Activated T-helper 2 cell treated with anti-CD3 and anti-CD28 coated beads, Interferon-gamma antibody, Interleukin-2, Interleukin-4, amounts not matched to agents 10 μg/mL and 5 μg/mL and 100 μg/mL, durations not matched to agents 14 hours and 24 hours and 36 hours (primary cell): ENCODE measurements at regions not wholly inside any gene's neighbourhood (a gene's known extent, or its start where the extent isn't known, plus 50 kb on each side); places are given as distances from the start of the nearest gene placed in this dataset.

Source experiments
- DNase-seq: peaks from one replicate; pipeline ENCODE4 v3.0.0; 2021; ENCODE audit warnings: low spot score
- H3K27ac Mint-ChIP-seq: one replicate; pipeline ENCODE4 v1.8.0; 2021; ENCODE audit warnings: mixed read lengths
- H3K27me3 Mint-ChIP-seq: one replicate; pipeline ENCODE4 v1.8.0; 2021; ENCODE audit warnings: low read depth, mixed read lengths
- H3K36me3 Mint-ChIP-seq: one replicate; pipeline ENCODE4 v1.8.0; 2021; ENCODE audit warnings: low read depth, mixed read lengths
- H3K4me1 Mint-ChIP-seq: one replicate; pipeline ENCODE4 v1.8.0; 2021; ENCODE audit warnings: low read depth, mixed read lengths
- H3K4me3 Mint-ChIP-seq: one replicate; pipeline ENCODE4 v1.8.0; 2021; ENCODE audit warnings: low read depth, mild to moderate bottlenecking, moderate library complexity, mixed read lengths
- H3K9me3 Mint-ChIP-seq: one replicate; pipeline ENCODE4 v1.8.0; 2021; ENCODE audit warnings: mixed read lengths
- intact Hi-C: fragments of 100-400 bp; cut with micrococcal nuclease; formaldehyde crosslinking; loops from one replicate; pipeline ENCODE4 v1.15.1; 2023

DNA sequence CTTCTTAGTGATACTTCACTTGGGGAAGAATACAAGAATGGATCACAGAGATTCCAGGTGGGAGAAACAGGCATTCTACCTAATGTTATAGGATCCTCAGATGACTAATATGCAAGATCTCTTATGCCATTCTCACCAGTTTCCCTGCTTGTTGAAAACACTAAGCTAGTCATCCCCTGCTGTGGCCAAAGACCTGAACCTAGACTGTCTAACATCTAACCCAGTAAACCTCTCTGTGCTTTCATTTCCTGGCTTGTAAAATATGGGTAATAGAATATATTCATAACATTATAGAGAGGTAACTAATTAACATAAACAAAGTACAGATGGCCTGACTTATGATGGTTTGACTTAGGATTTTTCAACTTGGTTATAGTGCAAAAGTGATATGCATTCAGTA is 776.3 kb downstream of the TUSC7 start:
- no peaks in the 10 kb centered on the region for H3K27me3 Mint-ChIP-seq
- no peak overlapping the region for H3K4me3 Mint-ChIP-seq
- intact Hi-C loops: no loop called here
- no peaks in the 10 kb centered on the region for H3K36me3 Mint-ChIP-seq
- H3K4me1 Mint-ChIP-seq: no peaks in the 10 kb centered on the region
- H3K9me3 Mint-ChIP-seq: no peaks in the 10 kb centered on the region
- H3K27ac Mint-ChIP-seq: no peak overlapping the region
- no peak for DNase-seq

GRCh38 chr3:117486719-117487716 is 777.4 kb downstream of the TUSC7 start:
- Mint-ChIP-seq H3K9me3 (no peaks in the 10 kb centered on the region), H3K36me3 (no peaks in the 10 kb centered on the region), H3K4me1 (no peaks in the 10 kb centered on the region), H3K27me3 (no peaks in the 10 kb centered on the region), H3K27ac (no peak overlapping the region), H3K4me3 (no peak overlapping the region)
- no peak for DNase-seq
- intact Hi-C loops: no loop called here

GRCh38 chr3:117488983-117489382 is 779.4 kb downstream of the TUSC7 start:
- Mint-ChIP-seq H3K4me3 (no peak overlapping the region), H3K27ac (no peak overlapping the region), H3K4me1 (no peaks in the 10 kb centered on the region), H3K27me3 (no peaks in the 10 kb centered on the region), H3K36me3 (no peaks in the 10 kb centered on the region), H3K9me3 (no peaks in the 10 kb centered on the region)
- no peak for DNase-seq
- intact Hi-C loops: no loop called here

- H3K9me3 Mint-ChIP-seq: no peaks in the 10 kb centered on the region
- no peak overlapping the region for H3K27ac Mint-ChIP-seq
- H3K36me3 Mint-ChIP-seq: no peaks in the 10 kb centered on the region
- no peak for DNase-seq
- no peak overlapping the region for H3K4me3 Mint-ChIP-seq
- no peaks in the 10 kb centered on the region for H3K4me1 Mint-ChIP-seq
- H3K27me3 Mint-ChIP-seq: no peaks in the 10 kb centered on the region
- intact Hi-C loops: no loop called here
Observed at GRCh38 chr3:117489663-117490079, 780.1 kb downstream of the TUSC7 start.

DNA sequence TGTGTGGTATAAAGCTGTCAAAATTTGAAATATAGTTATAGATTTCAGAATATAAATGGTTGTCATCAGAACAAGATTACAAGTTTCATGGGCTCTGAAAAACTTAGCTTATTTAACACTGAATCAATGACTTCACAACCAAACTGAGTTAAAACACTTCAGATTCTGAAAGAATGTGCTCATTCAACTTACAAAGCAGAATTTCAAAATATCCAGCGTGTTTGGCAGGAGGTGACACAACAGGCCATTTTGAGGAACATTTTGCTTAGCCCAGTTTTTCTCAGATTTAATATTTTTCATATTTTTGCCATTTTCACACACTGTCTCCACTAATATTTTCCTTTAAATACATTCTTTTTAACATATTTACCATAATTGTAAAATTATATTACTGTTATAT is 781.1 kb downstream of the TUSC7 start:
- Mint-ChIP-seq H3K27ac (no peak overlapping the region), H3K36me3 (no peaks in the 10 kb centered on the region), H3K9me3 (no peaks in the 10 kb centered on the region), H3K4me3 (no peak overlapping the region), H3K4me1 (no peaks in the 10 kb centered on the region), H3K27me3 (no peaks in the 10 kb centered on the region)
- intact Hi-C loops: no loop called here
- no peak for DNase-seq

- DNase-seq: no peak
- H3K4me1 Mint-ChIP-seq: no peaks in the 10 kb centered on the region
- H3K27me3 Mint-ChIP-seq: no peaks in the 10 kb centered on the region
- no peak overlapping the region for H3K27ac Mint-ChIP-seq
- H3K4me3 Mint-ChIP-seq: no peak overlapping the region
- H3K9me3 Mint-ChIP-seq: no peaks in the 10 kb centered on the region
- H3K36me3 Mint-ChIP-seq: no peaks in the 10 kb centered on the region
- intact Hi-C loops: no loop called here
Observed at GRCh38 chr3:117495620-117496019, 786.0 kb downstream of the TUSC7 start.

DNA sequence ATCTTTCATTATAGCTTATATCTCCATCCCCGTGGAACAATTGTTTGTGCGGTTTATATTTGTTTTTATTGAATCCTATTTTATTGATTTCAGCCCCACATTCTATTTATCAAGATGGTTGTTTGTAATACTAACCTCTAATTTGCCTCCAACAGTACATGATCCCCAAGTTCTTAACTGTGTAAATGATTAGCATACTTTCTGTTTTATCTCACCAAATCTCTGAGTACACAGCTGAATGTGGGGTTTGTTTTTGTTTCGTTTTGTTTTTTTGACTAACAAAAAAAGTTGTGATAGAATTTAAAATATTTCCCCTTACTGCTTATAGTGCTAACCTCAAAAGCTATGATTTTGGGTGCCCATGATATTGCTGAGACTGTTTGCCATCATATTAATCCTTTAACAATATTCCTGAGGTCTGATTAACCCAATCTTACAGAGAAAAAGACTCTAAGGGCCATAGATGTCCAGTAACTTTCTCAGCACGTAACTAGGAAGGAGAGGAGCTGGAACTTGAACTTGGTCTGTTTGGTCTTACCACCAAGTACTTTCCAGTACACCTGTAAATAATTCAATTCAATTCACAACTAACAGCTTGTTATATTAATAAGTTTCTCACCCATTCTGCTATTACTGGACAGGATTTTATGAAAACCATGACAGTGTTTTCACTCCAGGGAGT is 789.8 kb downstream of the TUSC7 start:
- H3K36me3 Mint-ChIP-seq: no peaks in the 10 kb centered on the region

GRCh38 chr3:117507958-117508357 is 798.4 kb downstream of the TUSC7 start:
- Mint-ChIP-seq H3K36me3 (no peaks in the 10 kb centered on the region), H3K9me3 (peaks cover 4% of the 10 kb centered on the region), H3K27me3 (no peaks in the 10 kb centered on the region), H3K4me3 (no peak overlapping the region), H3K27ac (no peak overlapping the region), H3K4me1 (no peaks in the 10 kb centered on the region)
- DNase-seq: no peak
- intact Hi-C loops: no loop called here

More for the DNA sequence above, 789.8 kb downstream of the TUSC7 start:
- H3K4me1 Mint-ChIP-seq: no peaks in the 10 kb centered on the region
- no peaks in the 10 kb centered on the region for H3K27me3 Mint-ChIP-seq
- H3K4me3 Mint-ChIP-seq: no peak overlapping the region
- DNase-seq: no peak
- intact Hi-C loops: no loop called here
- H3K27ac Mint-ChIP-seq: no peak overlapping the region
- no peaks in the 10 kb centered on the region for H3K9me3 Mint-ChIP-seq

- Mint-ChIP-seq H3K36me3 (no peaks in the 10 kb centered on the region), H3K27me3 (no peaks in the 10 kb centered on the region)
Observed at GRCh38 chr3:117509858-117510257, 800.3 kb downstream of the TUSC7 start.

DNA sequence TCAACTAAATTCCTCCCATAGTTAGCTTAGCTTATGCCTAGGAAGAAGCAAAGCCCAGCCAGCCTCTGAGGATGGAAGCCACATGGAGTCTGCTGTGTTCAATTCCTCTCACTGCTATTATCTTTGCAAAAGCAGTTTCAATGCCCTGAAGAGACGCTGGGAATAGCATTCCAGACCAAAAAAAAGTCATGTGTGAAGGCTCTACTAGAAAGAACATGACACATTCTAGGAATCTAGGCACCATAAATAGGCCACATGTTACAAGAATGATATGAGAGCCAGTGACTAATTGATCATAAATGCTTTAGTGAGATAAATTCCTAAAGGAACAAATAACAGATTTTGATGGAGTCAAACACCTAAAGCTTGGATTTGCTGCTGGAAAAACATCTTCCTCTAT is 800.8 kb downstream of the TUSC7 start:
- intact Hi-C loops: no loop called here
- H3K9me3 Mint-ChIP-seq: peaks cover 4% of the 10 kb centered on the region
- H3K4me1 Mint-ChIP-seq: no peaks in the 10 kb centered on the region
- no peak for DNase-seq
- no peak overlapping the region for H3K27ac Mint-ChIP-seq
- H3K4me3 Mint-ChIP-seq: no peak overlapping the region
- H3K36me3 Mint-ChIP-seq: no peaks in the 10 kb centered on the region
- H3K27me3 Mint-ChIP-seq: no peaks in the 10 kb centered on the region

More at GRCh38 chr3:117509858-117510257, 800.3 kb downstream of the TUSC7 start:
- Mint-ChIP-seq H3K4me1 (no peaks in the 10 kb centered on the region), H3K9me3 (peaks cover 4% of the 10 kb centered on the region), H3K4me3 (no peak overlapping the region), H3K27ac (no peak overlapping the region)
- intact Hi-C loops: no loop called here
- no peak for DNase-seq

GRCh38 chr3:117512975-117513374 is 803.4 kb downstream of the TUSC7 start:
- Mint-ChIP-seq H3K9me3 (no peaks in the 10 kb centered on the region), H3K27me3 (no peaks in the 10 kb centered on the region), H3K4me1 (no peaks in the 10 kb centered on the region), H3K4me3 (no peak overlapping the region), H3K27ac (no peak overlapping the region), H3K36me3 (no peaks in the 10 kb centered on the region)
- DNase-seq: no peak
- intact Hi-C loops: no loop called here

DNA sequence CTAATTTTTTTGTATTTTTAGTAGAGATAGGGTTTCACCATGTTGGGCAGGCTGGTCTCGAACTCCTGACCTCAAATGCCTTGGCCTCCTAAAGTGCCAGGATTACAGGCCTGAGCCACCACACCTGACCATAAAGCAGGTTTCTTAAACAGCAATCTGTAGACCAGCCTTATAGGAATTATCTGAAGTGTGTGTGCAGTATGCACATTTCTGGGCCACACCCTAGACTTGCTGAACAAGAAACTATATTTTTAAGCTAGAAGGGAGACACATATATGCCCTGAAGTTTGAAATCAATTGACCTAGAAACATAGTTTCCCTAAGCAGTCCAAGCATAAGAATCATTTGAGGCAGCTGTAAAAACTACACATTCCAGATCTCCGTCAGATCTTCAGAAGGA is 805.7 kb downstream of the TUSC7 start:
- H3K9me3 Mint-ChIP-seq: no peaks in the 10 kb centered on the region
- DNase-seq: no peak
- H3K36me3 Mint-ChIP-seq: no peaks in the 10 kb centered on the region
- no peak overlapping the region for H3K4me3 Mint-ChIP-seq
- intact Hi-C loops: no loop called here
- no peaks in the 10 kb centered on the region for H3K27me3 Mint-ChIP-seq
- no peaks in the 10 kb centered on the region for H3K4me1 Mint-ChIP-seq
- no peak overlapping the region for H3K27ac Mint-ChIP-seq

- H3K27ac Mint-ChIP-seq: no peak overlapping the region
- H3K4me1 Mint-ChIP-seq: no peaks in the 10 kb centered on the region
- no peaks in the 10 kb centered on the region for H3K36me3 Mint-ChIP-seq
- DNase-seq: no peak
- H3K9me3 Mint-ChIP-seq: no peaks in the 10 kb centered on the region
- no peak overlapping the region for H3K4me3 Mint-ChIP-seq
- intact Hi-C loops: no loop called here
- H3K27me3 Mint-ChIP-seq: no peaks in the 10 kb centered on the region
Observed at GRCh38 chr3:117518364-117518763, 808.8 kb downstream of the TUSC7 start.
